ENCODE measurements at regions not wholly inside any gene's neighbourhood (a gene's known extent, or its start where the extent isn't known, plus 50 kb on each side); places are given as distances from the start of the nearest gene placed in this dataset.

DNA sequence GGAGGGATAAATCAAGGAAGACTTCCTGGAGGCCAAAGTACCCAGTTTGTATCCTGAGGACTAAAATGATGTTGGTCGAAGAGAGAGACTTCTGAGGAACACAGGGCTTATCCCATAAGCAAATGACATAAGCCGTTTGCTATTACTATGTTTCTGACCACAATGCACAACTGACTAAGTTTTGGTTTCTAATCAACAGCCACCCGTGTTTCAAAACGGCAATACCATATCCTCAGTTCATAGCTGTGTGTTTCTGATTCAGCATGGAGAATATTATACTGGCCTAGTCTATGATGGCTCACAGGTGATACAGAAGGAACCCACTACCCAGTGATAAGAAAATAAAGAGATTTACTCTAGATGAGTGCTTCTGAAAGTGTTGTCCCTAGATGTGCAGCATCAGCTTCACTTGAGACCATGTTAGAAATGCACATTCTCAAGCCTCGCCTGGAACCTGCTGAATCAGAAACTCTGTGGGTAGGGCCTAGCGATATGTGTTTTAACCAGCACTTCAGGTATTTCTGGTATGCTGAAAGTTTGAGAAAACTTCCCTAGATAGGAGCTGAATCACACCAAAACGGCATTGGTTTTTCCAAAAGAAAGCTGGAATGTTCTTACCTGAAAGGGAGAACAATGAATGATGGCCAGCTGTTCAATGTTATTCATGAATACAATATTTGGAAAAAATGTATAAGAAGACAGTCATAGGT is 639.7 kb upstream of the NR2F2 start:
- Histone ChIP-seq H3K27ac (ENCODE audit: low read depth, low read length) (no peak overlapping the region), H2BK120ac (replicated peaks; ENCODE audit: low read depth, low read length) (no peak overlapping the region), H3K36me3 (ENCODE audit: control insufficient read depth in 2 of 4, insufficient read depth in 4 of 4, low read length in 3 of 4) (no peaks in the 10 kb centered on the region), H3K9ac (replicated peaks in 1 of 4; ENCODE audit: extremely low read depth in 1 of 4, low read depth in 3 of 4, low read length in 3 of 4) (no peak overlapping the region), H3K23ac (ENCODE audit: insufficient read length) (no peak overlapping the region), H3K4me2 (ENCODE audit: insufficient read depth in 1 of 2, low read depth in 2 of 2, low read length in 2 of 2) (no peak overlapping the region), H3K4ac (replicated peaks; ENCODE audit: insufficient read length, low read depth, low read length) (no peak overlapping the region), H3K56ac (replicated peaks; ENCODE audit: insufficient read length, low read depth, low read length) (no peak overlapping the region), H4K5ac (ENCODE audit: insufficient read length, low read depth, low read length) (no peak overlapping the region), H3K23me2 (ENCODE audit: low read depth, low read length) (no peaks in the 10 kb centered on the region), H3K4me1 (replicated peaks in 1 of 4; ENCODE audit: control insufficient read depth in 3 of 4, insufficient read depth in 4 of 4, low read length in 3 of 4) (no peaks in the 10 kb centered on the region), H3K27me3 (replicated peaks in 1 of 4; ENCODE audit: control insufficient read depth in 3 of 4, extremely low read depth in 1 of 4, insufficient read depth in 3 of 4, low read length in 3 of 4) (no peaks in the 10 kb centered on the region), H2BK15ac (ENCODE audit: low read length) (no peak overlapping the region), H3K79me2 (ENCODE audit: control insufficient read depth in 1 of 2, insufficient read depth in 2 of 2, low read length in 2 of 2) (no peaks in the 10 kb centered on the region), H2AK5ac (ENCODE audit: low read depth, low read length) (no peak overlapping the region), H2AFZ (ENCODE audit: low read length) (no peak overlapping the region), H2BK20ac (ENCODE audit: low read length) (no peak overlapping the region), H2BK12ac (ENCODE audit: low read depth, low read length) (no peak overlapping the region), H3K4me3 (ENCODE audit: extremely low read depth in 1 of 4, insufficient read depth in 2 of 4, low read depth in 3 of 4, low read length in 4 of 4) (no peak overlapping the region), H4K8ac (ENCODE audit: extremely low read depth, insufficient read depth, low read length) (no peak overlapping the region), H3K18ac (ENCODE audit: extremely low read depth, low read length) (no peak overlapping the region), H4K91ac (replicated peaks; ENCODE audit: insufficient read length, low read length) (no peak overlapping the region), H3K9me3 (ENCODE audit: insufficient read depth in 2 of 2, low read depth in 1 of 2, low read length in 1 of 2) (peaks cover 6 to 8% of the 10 kb centered on the region in 2 experiments), H3K14ac (ENCODE audit: insufficient read length) (no peak overlapping the region), H2BK5ac (ENCODE audit: low read depth, low read length) (no peak overlapping the region), H3K79me1 (ENCODE audit: low read depth, low read length) (no peaks in the 10 kb centered on the region), H4K20me1 (replicated peaks in 1 of 2; ENCODE audit: control insufficient read depth in 1 of 2, insufficient read depth in 2 of 2, low read length in 2 of 2) (no peaks in the 10 kb centered on the region)
- FAIRE-seq (no peak), DNase-seq (ENCODE audit: low read depth in 1 of 2, low spot score in 2 of 2) (no peak)
- ChIA-PET CTCF (ENCODE audit: partially characterized antibody) (no interaction called here), POLR2A (ENCODE audit: partially characterized antibody) (no interaction called here)
- WGBS, 2 experiments (ENCODE audit: extremely low coverage in 1 of 2, insufficient coverage in 1 of 2, insufficient read length in 1 of 2, insufficient replicate concordance in 2 of 2, low coverage in 1 of 2, low lambda C conversion rate in 2 of 2, missing lambda C conversion rate in 1 of 2): 89% methylated on average over 7 of the region's 7 CpGs; no CpG with 5 or more reads in 1 of the 2 experiments
- TF ChIP-seq SP4 (IDR thresholded peaks at IDR 0.05; ENCODE audit: low read length) (no peak), CTBP2 (IDR thresholded peaks at IDR 0.05; ENCODE audit: borderline replicate concordance, insufficient read depth, insufficient read length, low read length) (no peak), BCL11A (IDR thresholded peaks at IDR 0.05; ENCODE audit: low read depth in 2 of 2, low read length in 2 of 2) (no peak), GTF2F1 (IDR thresholded peaks at IDR 0.05; ENCODE audit: borderline replicate concordance, low read depth, low read length) (no peak), RBBP5 (IDR thresholded peaks at IDR 0.05; ENCODE audit: borderline replicate concordance, low read depth, low read length) (no peak), KDM5A (IDR thresholded peaks at IDR 0.05; ENCODE audit: low read length) (no peak)

All from H1 (cell line).